GM23338 (cell line): ENCODE measurements at regions not wholly inside any gene's neighbourhood (a gene's known extent, or its start where the extent isn't known, plus 50 kb on each side); places are given as distances from the start of the nearest gene placed in this dataset.

Experiments
- EZH2phosphoT487 ChIP-seq: fragments of 200-600 bp; sonication (generic); IDR thresholded peaks from one replicate; pipeline ENCODE4 v1.8.1; 2018; ENCODE audit warnings: antibody characterized with exemption; ENCODE audit not compliant: unreplicated experiment
- NANOG ChIP-seq: IDR thresholded peaks from 2 replicates; pipeline ENCODE4 v1.6.1; 2016; ENCODE audit warnings: antibody characterized with exemption, borderline replicate concordance
- STAT1 ChIP-seq: IDR thresholded peaks from one replicate; pipeline ENCODE4 v1.6.1; 2016; ENCODE audit warnings: antibody characterized with exemption; ENCODE audit not compliant: unreplicated experiment
- ZNF114 ChIP-seq: fragments of 250-450 bp; sonication (Bioruptor Pico); IDR thresholded peaks from 2 replicates; pipeline ENCODE4 v1.5.0; 2020; ENCODE audit warnings: mild to moderate bottlenecking, moderate library complexity
- TF ChIP-seq, protein P1 (sequence below): fragments of 250-450 bp; sonication (Bioruptor Pico); IDR thresholded peaks from 2 replicates; pipeline ENCODE4 v1.5.0; 2020; ENCODE audit warnings: mild to moderate bottlenecking, moderate library complexity
- TF ChIP-seq, protein P2 (sequence below), 2 experiments: fragments of 200-600 bp in 1 of 2; sonication (generic) in 1 of 2; conservative IDR thresholded peaks; 2 replicates each; pipeline versions ENCODE4 v1.5.1 to v1.6.1; 2016 to 2017; ENCODE audit warnings: antibody characterized with exemption in 2 of 2, low read depth in 2 of 2, mild to moderate bottlenecking in 2 of 2, moderate library complexity in 1 of 2
- TF ChIP-seq, protein P3 (sequence below): IDR thresholded peaks from one replicate; pipeline ENCODE4 v1.6.1; 2018; ENCODE audit warnings: antibody characterized with exemption; ENCODE audit not compliant: unreplicated experiment
- TF ChIP-seq, protein P4 (sequence below): IDR thresholded peaks from 2 replicates; pipeline ENCODE4 v1.6.1; 2016; ENCODE audit warnings: antibody characterized with exemption

DNA sequence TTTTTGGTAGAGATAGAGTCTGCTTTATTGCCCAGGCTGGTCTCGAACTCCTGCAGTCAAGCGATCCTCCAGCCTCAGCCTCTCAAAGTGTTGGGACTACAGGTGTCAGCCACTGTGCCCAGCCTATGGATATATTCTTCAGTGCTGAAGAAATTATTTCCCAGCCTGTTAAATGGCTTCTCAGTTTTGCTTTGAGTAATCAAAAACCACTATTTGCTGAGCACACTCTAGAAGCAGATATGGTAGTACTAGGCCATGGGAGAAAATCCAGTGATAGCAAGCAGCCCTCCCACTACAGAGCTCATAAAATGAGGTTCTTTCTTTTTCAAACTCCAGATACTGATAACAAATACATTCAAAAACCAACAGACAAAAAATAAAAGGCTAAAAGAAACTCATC is 80.6 kb upstream of the CLDN10 start (continued):
- TF ChIP-seq, protein P1, sequence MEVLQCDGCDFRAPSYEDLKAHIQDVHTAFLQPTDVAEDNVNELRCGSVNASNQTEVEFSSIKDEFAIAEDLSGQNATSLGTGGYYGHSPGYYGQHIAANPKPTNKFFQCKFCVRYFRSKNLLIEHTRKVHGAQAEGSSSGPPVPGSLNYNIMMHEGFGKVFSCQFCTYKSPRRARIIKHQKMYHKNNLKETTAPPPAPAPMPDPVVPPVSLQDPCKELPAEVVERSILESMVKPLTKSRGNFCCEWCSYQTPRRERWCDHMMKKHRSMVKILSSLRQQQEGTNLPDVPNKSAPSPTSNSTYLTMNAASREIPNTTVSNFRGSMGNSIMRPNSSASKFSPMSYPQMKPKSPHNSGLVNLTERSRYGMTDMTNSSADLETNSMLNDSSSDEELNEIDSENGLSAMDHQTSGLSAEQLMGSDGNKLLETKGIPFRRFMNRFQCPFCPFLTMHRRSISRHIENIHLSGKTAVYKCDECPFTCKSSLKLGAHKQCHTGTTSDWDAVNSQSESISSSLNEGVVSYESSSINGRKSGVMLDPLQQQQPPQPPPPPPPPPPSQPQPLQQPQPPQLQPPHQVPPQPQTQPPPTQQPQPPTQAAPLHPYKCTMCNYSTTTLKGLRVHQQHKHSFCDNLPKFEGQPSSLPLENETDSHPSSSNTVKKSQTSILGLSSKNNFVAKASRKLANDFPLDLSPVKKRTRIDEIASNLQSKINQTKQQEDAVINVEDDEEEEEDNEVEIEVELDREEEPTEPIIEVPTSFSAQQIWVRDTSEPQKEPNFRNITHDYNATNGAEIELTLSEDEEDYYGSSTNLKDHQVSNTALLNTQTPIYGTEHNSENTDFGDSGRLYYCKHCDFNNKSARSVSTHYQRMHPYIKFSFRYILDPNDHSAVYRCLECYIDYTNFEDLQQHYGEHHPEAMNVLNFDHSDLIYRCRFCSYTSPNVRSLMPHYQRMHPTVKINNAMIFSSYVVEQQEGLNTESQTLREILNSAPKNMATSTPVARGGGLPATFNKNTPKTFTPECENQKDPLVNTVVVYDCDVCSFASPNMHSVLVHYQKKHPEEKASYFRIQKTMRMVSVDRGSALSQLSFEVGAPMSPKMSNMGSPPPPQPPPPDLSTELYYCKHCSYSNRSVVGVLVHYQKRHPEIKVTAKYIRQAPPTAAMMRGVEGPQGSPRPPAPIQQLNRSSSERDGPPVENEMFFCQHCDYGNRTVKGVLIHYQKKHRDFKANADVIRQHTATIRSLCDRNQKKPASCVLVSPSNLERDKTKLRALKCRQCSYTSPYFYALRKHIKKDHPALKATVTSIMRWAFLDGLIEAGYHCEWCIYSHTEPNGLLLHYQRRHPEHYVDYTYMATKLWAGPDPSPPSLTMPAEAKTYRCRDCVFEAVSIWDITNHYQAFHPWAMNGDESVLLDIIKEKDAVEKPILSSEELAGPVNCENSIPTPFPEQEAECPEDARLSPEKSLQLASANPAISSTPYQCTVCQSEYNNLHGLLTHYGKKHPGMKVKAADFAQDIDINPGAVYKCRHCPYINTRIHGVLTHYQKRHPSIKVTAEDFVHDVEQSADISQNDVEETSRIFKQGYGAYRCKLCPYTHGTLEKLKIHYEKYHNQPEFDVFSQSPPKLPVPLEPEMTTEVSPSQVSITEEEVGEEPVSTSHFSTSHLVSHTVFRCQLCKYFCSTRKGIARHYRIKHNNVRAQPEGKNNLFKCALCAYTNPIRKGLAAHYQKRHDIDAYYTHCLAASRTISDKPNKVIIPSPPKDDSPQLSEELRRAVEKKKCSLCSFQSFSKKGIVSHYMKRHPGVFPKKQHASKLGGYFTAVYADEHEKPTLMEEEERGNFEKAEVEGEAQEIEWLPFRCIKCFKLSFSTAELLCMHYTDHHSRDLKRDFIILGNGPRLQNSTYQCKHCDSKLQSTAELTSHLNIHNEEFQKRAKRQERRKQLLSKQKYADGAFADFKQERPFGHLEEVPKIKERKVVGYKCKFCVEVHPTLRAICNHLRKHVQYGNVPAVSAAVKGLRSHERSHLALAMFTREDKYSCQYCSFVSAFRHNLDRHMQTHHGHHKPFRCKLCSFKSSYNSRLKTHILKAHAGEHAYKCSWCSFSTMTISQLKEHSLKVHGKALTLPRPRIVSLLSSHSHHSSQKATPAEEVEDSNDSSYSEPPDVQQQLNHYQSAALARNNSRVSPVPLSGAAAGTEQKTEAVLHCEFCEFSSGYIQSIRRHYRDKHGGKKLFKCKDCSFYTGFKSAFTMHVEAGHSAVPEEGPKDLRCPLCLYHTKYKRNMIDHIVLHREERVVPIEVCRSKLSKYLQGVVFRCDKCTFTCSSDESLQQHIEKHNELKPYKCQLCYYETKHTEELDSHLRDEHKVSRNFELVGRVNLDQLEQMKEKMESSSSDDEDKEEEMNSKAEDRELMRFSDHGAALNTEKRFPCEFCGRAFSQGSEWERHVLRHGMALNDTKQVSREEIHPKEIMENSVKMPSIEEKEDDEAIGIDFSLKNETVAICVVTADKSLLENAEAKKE (CRISPR knock-in tag) = no peak
- TF ChIP-seq, protein P2, sequence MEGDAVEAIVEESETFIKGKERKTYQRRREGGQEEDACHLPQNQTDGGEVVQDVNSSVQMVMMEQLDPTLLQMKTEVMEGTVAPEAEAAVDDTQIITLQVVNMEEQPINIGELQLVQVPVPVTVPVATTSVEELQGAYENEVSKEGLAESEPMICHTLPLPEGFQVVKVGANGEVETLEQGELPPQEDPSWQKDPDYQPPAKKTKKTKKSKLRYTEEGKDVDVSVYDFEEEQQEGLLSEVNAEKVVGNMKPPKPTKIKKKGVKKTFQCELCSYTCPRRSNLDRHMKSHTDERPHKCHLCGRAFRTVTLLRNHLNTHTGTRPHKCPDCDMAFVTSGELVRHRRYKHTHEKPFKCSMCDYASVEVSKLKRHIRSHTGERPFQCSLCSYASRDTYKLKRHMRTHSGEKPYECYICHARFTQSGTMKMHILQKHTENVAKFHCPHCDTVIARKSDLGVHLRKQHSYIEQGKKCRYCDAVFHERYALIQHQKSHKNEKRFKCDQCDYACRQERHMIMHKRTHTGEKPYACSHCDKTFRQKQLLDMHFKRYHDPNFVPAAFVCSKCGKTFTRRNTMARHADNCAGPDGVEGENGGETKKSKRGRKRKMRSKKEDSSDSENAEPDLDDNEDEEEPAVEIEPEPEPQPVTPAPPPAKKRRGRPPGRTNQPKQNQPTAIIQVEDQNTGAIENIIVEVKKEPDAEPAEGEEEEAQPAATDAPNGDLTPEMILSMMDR (conservative IDR thresholded peaks at IDR 0.05; ENCODE audit: low read depth in 2 of 2) = no peak
- TF ChIP-seq EZH2phosphoT487 (no peak), STAT1 (no peak), ZNF114 (CRISPR knock-in tag) (no peak), NANOG (no peak)
- TF ChIP-seq, protein P3, sequence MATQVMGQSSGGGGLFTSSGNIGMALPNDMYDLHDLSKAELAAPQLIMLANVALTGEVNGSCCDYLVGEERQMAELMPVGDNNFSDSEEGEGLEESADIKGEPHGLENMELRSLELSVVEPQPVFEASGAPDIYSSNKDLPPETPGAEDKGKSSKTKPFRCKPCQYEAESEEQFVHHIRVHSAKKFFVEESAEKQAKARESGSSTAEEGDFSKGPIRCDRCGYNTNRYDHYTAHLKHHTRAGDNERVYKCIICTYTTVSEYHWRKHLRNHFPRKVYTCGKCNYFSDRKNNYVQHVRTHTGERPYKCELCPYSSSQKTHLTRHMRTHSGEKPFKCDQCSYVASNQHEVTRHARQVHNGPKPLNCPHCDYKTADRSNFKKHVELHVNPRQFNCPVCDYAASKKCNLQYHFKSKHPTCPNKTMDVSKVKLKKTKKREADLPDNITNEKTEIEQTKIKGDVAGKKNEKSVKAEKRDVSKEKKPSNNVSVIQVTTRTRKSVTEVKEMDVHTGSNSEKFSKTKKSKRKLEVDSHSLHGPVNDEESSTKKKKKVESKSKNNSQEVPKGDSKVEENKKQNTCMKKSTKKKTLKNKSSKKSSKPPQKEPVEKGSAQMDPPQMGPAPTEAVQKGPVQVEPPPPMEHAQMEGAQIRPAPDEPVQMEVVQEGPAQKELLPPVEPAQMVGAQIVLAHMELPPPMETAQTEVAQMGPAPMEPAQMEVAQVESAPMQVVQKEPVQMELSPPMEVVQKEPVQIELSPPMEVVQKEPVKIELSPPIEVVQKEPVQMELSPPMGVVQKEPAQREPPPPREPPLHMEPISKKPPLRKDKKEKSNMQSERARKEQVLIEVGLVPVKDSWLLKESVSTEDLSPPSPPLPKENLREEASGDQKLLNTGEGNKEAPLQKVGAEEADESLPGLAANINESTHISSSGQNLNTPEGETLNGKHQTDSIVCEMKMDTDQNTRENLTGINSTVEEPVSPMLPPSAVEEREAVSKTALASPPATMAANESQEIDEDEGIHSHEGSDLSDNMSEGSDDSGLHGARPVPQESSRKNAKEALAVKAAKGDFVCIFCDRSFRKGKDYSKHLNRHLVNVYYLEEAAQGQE = no peak
- TF ChIP-seq, protein P4, sequence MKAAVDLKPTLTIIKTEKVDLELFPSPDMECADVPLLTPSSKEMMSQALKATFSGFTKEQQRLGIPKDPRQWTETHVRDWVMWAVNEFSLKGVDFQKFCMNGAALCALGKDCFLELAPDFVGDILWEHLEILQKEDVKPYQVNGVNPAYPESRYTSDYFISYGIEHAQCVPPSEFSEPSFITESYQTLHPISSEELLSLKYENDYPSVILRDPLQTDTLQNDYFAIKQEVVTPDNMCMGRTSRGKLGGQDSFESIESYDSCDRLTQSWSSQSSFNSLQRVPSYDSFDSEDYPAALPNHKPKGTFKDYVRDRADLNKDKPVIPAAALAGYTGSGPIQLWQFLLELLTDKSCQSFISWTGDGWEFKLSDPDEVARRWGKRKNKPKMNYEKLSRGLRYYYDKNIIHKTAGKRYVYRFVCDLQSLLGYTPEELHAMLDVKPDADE = no peak
